ENCODE measurements at regions not wholly inside any gene's neighbourhood (a gene's known extent, or its start where the extent isn't known, plus 50 kb on each side); places are given as distances from the start of the nearest gene placed in this dataset.
"Not testable (repeated sequence)": the region's sequence is repeated elsewhere in the genome, so short reads cannot be mapped to it uniquely, and the experiment has no call there.

DNA sequence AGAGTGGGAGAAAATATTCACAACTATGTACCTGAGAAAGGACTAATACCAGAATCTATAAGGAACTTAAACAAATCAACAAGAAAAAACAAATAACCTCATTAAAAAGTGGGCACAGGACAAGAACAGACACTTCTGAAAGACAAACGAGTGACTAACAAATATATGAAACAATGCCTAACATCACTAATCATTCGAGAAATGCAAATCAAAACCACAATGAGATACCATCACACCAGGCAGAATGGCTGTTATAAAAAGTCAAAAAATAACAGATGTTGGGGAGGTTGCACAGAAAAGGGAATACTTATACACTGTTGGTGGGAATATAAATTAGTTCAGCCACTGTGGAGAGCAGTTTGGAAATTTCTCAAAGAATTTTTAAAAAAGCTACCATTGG is 83.5 kb upstream of the WSCD1 start:
- H3K9me3 ChIP-seq, result no peaks in the 10 kb centered on the region
- no peak overlapping the region for H3K27ac ChIP-seq
- 70 to 90% (median 79%) methylated on average over 2 of the region's 2 CpGs for WGBS, 5 donors
- TF ChIP-seq POLR2A (IDR thresholded peaks at IDR 0.05), result no peak
- TF ChIP-seq, protein P1, sequence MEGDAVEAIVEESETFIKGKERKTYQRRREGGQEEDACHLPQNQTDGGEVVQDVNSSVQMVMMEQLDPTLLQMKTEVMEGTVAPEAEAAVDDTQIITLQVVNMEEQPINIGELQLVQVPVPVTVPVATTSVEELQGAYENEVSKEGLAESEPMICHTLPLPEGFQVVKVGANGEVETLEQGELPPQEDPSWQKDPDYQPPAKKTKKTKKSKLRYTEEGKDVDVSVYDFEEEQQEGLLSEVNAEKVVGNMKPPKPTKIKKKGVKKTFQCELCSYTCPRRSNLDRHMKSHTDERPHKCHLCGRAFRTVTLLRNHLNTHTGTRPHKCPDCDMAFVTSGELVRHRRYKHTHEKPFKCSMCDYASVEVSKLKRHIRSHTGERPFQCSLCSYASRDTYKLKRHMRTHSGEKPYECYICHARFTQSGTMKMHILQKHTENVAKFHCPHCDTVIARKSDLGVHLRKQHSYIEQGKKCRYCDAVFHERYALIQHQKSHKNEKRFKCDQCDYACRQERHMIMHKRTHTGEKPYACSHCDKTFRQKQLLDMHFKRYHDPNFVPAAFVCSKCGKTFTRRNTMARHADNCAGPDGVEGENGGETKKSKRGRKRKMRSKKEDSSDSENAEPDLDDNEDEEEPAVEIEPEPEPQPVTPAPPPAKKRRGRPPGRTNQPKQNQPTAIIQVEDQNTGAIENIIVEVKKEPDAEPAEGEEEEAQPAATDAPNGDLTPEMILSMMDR (IDR thresholded peaks at IDR 0.05 in 8 of 11, conservative IDR thresholded peaks at IDR 0.05 in 3 of 11), result no peak
- no peak for TF ChIP-seq POLR2AphosphoS5 (IDR thresholded peaks at IDR 0.05)
- intact Hi-C loops (cut with DNase I; ENCODE audit: low total_unique reads), result no loop called here
- H3K4me1 ChIP-seq, result no peaks in the 10 kb centered on the region
- H3K36me3 ChIP-seq, result no peaks in the 10 kb centered on the region
- no peak for DNase-seq
- H3K27me3 ChIP-seq (replicated peaks in 1 of 7), result peaks cover 0 to 13% (median 0%) of the 10 kb centered on the region in 7 donors
- H3K4me3 ChIP-seq, result no peak overlapping the region

DNA sequence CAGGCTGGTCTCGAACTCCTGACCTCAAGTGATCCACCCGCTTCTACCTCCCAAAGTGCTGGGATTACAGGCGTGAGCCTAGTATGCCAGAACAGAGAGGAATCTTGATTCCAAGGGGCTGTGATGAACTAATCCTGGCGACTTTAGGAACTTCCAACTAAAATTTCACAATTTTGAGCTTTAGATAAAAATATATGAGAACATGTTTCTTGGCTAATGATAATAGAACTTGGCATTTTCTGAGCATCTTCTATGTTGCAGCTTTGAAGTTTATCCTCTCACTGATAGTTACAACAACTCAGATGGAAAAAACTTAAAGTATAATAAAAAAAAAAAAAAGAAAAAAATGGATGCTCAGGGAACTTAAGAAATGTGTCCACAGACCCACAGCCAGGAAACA is 69.8 kb upstream of the WSCD1 start:
- Histone ChIP-seq H3K4me3 (no peak overlapping the region), H3K4me1 (peaks cover 0 to 6% (median 0%) of the 10 kb centered on the region in 6 donors), H3K36me3 (no peaks in the 10 kb centered on the region), H3K9me3 (no peaks in the 10 kb centered on the region), H3K27ac (no peak overlapping the region), H3K27me3 (replicated peaks in 1 of 7) (peaks cover 0 to 48% (median 0%) of the 10 kb centered on the region in 7 donors)
- no peak for DNase-seq
- TF ChIP-seq POLR2A (IDR thresholded peaks at IDR 0.05) (no peak), POLR2AphosphoS5 (IDR thresholded peaks at IDR 0.05) (no peak)
- TF ChIP-seq, protein P1 (IDR thresholded peaks at IDR 0.05 in 8 of 11, conservative IDR thresholded peaks at IDR 0.05 in 3 of 11), result no peak
- intact Hi-C loops (cut with DNase I; ENCODE audit: low total_unique reads), result no loop called here
- 66 to 92% (median 83%) methylated on average over 4 of the region's 4 CpGs for WGBS, 5 donors

DNA sequence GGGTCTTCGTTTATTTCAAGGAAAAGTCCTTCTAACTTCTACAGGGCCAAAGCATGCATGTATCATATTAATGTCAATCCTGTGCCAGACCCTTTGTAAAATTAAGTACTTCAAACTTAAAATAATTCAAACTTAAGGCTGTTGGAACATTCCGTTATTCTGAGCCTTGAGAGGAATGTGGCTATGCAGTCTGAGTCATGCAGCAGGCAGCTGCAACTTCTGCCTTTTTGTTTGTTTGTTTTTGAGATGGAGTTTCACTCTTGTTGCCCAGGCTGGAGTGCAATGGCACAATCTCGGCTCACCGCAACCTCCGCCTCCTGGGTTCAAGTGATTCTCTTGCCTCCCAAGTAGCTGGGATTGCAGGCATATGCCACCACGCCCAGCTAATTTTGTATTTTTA is 67.0 kb upstream of the WSCD1 start:
- H3K4me1 ChIP-seq; H3K4me3 ChIP-seq; H3K9me3 ChIP-seq; intact Hi-C loops (cut with DNase I; ENCODE audit: low total_unique reads); DNase-seq; H3K36me3 ChIP-seq: not testable (repeated sequence)
- 70 to 85% (median 73%) methylated on average over 6 of the region's 6 CpGs for WGBS, 5 donors
- peaks cover 0 to 34% (median 0%) of the 10 kb centered on the region in 7 donors for H3K27me3 ChIP-seq (replicated peaks in 1 of 7)
- TF ChIP-seq POLR2AphosphoS5 (IDR thresholded peaks at IDR 0.05), result peak in 1 of 3 donors; percentile 48
- H3K27ac ChIP-seq, result peak overlapping the region in 4 of 8 donors; percentile 40 to 73 (median 49)

DNA sequence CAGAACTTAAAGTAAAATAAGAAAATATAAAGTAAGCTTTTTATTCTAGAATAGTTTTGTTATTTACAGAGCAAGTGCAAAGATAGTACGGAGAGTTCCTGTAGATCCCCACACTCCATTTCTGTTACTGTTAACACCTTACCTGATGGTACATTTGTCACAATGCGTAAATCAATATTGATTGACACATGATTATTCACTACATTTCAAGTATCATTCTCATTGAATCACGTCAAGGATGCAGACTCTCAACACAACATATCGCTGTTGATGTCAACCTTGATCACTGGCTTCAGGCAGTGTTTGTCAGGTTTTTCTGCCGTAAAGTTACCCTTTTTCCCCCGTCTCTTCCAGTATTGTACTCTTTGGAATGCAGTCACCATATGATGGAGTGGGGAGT is 64.2 kb upstream of the WSCD1 start:
- TF ChIP-seq POLR2AphosphoS5 (IDR thresholded peaks at IDR 0.05), result no peak
- TF ChIP-seq POLR2A (IDR thresholded peaks at IDR 0.05), result no peak
- TF ChIP-seq, protein P1 (IDR thresholded peaks at IDR 0.05 in 8 of 11, conservative IDR thresholded peaks at IDR 0.05 in 3 of 11), result no peak
- 76 to 94% (median 91%) methylated on average over 6 of the region's 6 CpGs for WGBS, 5 donors
- no peaks in the 10 kb centered on the region for H3K36me3 ChIP-seq
- intact Hi-C loops (cut with DNase I; ENCODE audit: low total_unique reads), result no loop called here
- no peak for DNase-seq
- H3K27ac ChIP-seq, result no peak overlapping the region
- peaks cover 0 to 6% (median 0%) of the 10 kb centered on the region in 6 donors for H3K4me1 ChIP-seq
- H3K9me3 ChIP-seq, result no peaks in the 10 kb centered on the region
- H3K4me3 ChIP-seq, result no peak overlapping the region
- peaks cover 0 to 30% (median 0%) of the 10 kb centered on the region in 7 donors for H3K27me3 ChIP-seq (replicated peaks in 1 of 7)

DNA sequence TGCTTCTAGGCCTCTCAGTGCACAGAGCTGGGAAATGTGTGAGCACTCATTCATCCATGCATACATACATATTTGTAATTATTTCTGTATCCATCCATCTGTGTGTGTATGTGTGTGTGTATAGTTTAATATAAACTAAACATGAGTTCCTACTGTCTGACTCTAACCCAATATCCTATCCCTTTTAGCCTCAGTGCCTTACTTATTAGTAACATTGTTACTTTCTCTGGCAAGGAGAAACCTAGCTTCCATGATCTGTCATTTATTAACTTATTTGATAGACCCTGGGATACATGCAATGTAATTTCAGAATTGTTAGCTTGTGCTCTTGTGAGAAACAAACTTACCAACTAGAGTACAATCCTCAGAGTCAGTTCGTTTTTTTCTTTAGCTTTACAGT is 59.0 kb upstream of the WSCD1 start:
- no peaks in the 10 kb centered on the region for H3K36me3 ChIP-seq
- DNase-seq, result no peak
- 48 to 74% (median 64%) methylated on average over 1 of the region's 1 CpG for WGBS, 5 donors

More for the DNA sequence above, 59.0 kb upstream of the WSCD1 start:
- no peak overlapping the region for H3K4me3 ChIP-seq
- intact Hi-C loops (cut with DNase I; ENCODE audit: low total_unique reads), result no loop called here
- H3K4me1 ChIP-seq, result no peaks in the 10 kb centered on the region
- H3K27me3 ChIP-seq (replicated peaks in 1 of 7), result peaks cover 0 to 22% (median 0%) of the 10 kb centered on the region in 7 donors
- TF ChIP-seq POLR2A (IDR thresholded peaks at IDR 0.05) (no peak), POLR2AphosphoS5 (IDR thresholded peaks at IDR 0.05) (no peak)
- TF ChIP-seq, protein P1 (IDR thresholded peaks at IDR 0.05 in 8 of 11, conservative IDR thresholded peaks at IDR 0.05 in 3 of 11), result no peak
- no peak overlapping the region for H3K27ac ChIP-seq
- H3K9me3 ChIP-seq, result no peaks in the 10 kb centered on the region

Measured in spleen (tissue), 11 donors.